Neuronal stem cell (in vitro differentiated cells): ENCODE measurements at regions not wholly inside any gene's neighbourhood (a gene's known extent, or its start where the extent isn't known, plus 50 kb on each side); places are given as distances from the start of the nearest gene placed in this dataset.

Experiments used
- DNase-seq: peaks from one replicate; pipeline ENCODE4 v3.0.0-alpha.2; 2013; ENCODE audit warnings: low spot score
- H2AFZ ChIP-seq: one replicate; pipeline ENCODE4 v1.6.1; 2013; ENCODE audit warnings: mild to moderate bottlenecking, low read length, inconsistent platforms
- H2AK5ac ChIP-seq: 2 replicates; pipeline ENCODE4 v1.6.1; 2013; ENCODE audit warnings: low read depth, mild to moderate bottlenecking, inconsistent platforms, low read length, moderate library complexity, mixed read lengths
- H2BK120ac ChIP-seq: 2 replicates; pipeline ENCODE4 v1.6.1; 2013; ENCODE audit warnings: low read depth, mild to moderate bottlenecking, inconsistent platforms, low read length, moderate library complexity, mixed read lengths
- H2BK12ac ChIP-seq: one replicate; pipeline ENCODE4 v1.6.1; 2013; ENCODE audit warnings: low read length, inconsistent platforms
- H2BK15ac ChIP-seq: 2 replicates; pipeline ENCODE4 v1.6.1; 2013; ENCODE audit warnings: mild to moderate bottlenecking, low read length, inconsistent platforms, mixed read lengths
- H2BK5ac ChIP-seq: one replicate; pipeline ENCODE4 v1.6.1; 2013; ENCODE audit warnings: inconsistent platforms, mild to moderate bottlenecking, low read length, moderate library complexity
- H3K14ac ChIP-seq: one replicate; pipeline ENCODE4 v1.6.1; 2013; ENCODE audit warnings: low read length, inconsistent platforms
- H3K18ac ChIP-seq: 2 replicates; pipeline ENCODE4 v1.6.1; 2013; ENCODE audit warnings: low read length, inconsistent platforms
- H3K23ac ChIP-seq: 2 replicates; pipeline ENCODE4 v1.6.1; 2013; ENCODE audit warnings: low read depth, mild to moderate bottlenecking, mixed read lengths, low read length, inconsistent platforms; ENCODE audit not compliant: poor library complexity
- H3K27ac ChIP-seq: replicated peaks from 3 replicates; pipeline ENCODE4 v1.5.1; 2013; ENCODE audit warnings: low read length, inconsistent platforms
- H3K27me3 ChIP-seq, 3 experiments: 2 replicates each; pipeline ENCODE4 v1.6.1; 2013; ENCODE audit warnings: low read length in 3 of 3, mild to moderate bottlenecking in 2 of 3, inconsistent platforms in 1 of 3, low read depth in 1 of 3, mixed read lengths in 1 of 3, moderate library complexity in 1 of 3; ENCODE audit not compliant: control insufficient read depth in 3 of 3, insufficient read depth in 3 of 3
- H3K36me3 ChIP-seq, 2 donors: replicated peaks in 1 of 2; 2 replicates each; pipeline ENCODE4 v1.6.1; 2013; ENCODE audit warnings: low read length in 2 of 2; ENCODE audit not compliant: control insufficient read depth in 2 of 2, insufficient read depth in 2 of 2
- H3K4ac ChIP-seq: 2 replicates; pipeline ENCODE4 v1.6.1; 2013; ENCODE audit warnings: inconsistent platforms, mild to moderate bottlenecking, low read length, moderate library complexity
- H3K4me1 ChIP-seq, 2 donors: 1 replicate in 1 of 2; 2 replicates in 1 of 2; pipeline ENCODE4 v1.6.1; 2013; ENCODE audit warnings: low read length in 2 of 2, low read depth in 1 of 2; ENCODE audit not compliant: control insufficient read depth in 2 of 2, insufficient read depth in 1 of 2
- H3K4me2 ChIP-seq: one replicate; pipeline ENCODE4 v1.6.1; 2013; ENCODE audit warnings: mild to moderate bottlenecking, low read length, inconsistent platforms; ENCODE audit not compliant: insufficient read depth, poor library complexity, severe bottlenecking
- H3K4me3 ChIP-seq, 2 donors: 2 replicates each; pipeline ENCODE4 v1.5.1; 2013; ENCODE audit warnings: low read length in 2 of 2, mild to moderate bottlenecking in 2 of 2, inconsistent platforms in 1 of 2, moderate library complexity in 1 of 2
- H3K79me1 ChIP-seq: one replicate; pipeline ENCODE4 v1.6.1; 2013; ENCODE audit warnings: low read depth, mild to moderate bottlenecking, inconsistent platforms, low read length, moderate library complexity
- H3K9ac ChIP-seq: one replicate; pipeline ENCODE4 v1.6.1; 2013; ENCODE audit warnings: mild to moderate bottlenecking, low read depth, low read length, inconsistent platforms; ENCODE audit not compliant: poor library complexity
- H3K9me3 ChIP-seq, 2 donors: replicated peaks in 1 of 2; 2 replicates each; pipeline versions ENCODE3 to v1.6.1; 2013; ENCODE audit warnings: low read length in 2 of 2, mild to moderate bottlenecking in 2 of 2, inconsistent platforms in 1 of 2, low read depth in 1 of 2, mixed read lengths in 1 of 2, moderate library complexity in 1 of 2; ENCODE audit not compliant: control insufficient read depth in 2 of 2, insufficient read depth in 1 of 2
- H4K8ac ChIP-seq: one replicate; pipeline ENCODE4 v1.6.1; 2013; ENCODE audit warnings: low read depth, mild to moderate bottlenecking, inconsistent platforms, low read length, moderate library complexity
- H4K91ac ChIP-seq: one replicate; pipeline ENCODE4 v1.6.1; 2013; ENCODE audit warnings: low read length, low read depth, mild to moderate bottlenecking, inconsistent platforms; ENCODE audit not compliant: poor library complexity
- WGBS, 2 donors: extraction: QIAGEN DNeasy Blood & Tissue Kit; methylation state at CpG; one replicate each; pipeline ENCODE4 v1.1.7; 2013; ENCODE audit warnings: missing lambda C conversion rate in 2 of 2, mixed read lengths in 1 of 2; ENCODE audit not compliant: insufficient read length in 2 of 2, insufficient replicate concordance in 1 of 2; ENCODE audit errors: extremely low coverage in 2 of 2; 5-methylcytosine and 5-hydroxymethylcytosine counted together

DNA sequence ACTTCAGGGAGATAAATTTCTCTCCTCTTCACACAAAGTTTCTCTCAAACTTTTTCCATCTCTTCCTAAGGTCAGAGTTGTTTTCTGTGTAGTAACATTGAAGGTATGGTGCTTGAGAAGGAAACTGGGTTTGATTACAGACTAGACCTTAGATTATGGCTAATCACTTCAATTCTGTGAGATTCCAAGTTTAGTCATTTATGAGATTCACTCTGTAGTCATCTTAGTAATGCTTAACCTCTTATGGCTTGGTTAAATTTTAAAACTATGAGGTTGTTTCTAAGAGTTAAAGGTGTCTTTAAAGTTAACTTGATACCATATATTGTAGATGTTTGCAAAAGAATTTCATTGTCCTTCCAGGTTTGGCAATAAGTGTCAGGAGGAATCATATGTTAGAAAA is 1092.2 kb downstream of the KCNT2 start:
- Histone ChIP-seq H3K4me2 (no peak overlapping the region), H3K36me3 (no peaks in the 10 kb centered on the region), H3K79me1 (no peaks in the 10 kb centered on the region), H3K14ac (no peak overlapping the region), H2AK5ac (no peak overlapping the region), H2AFZ (no peak overlapping the region), H3K4me3 (no peak overlapping the region), H4K91ac (no peak overlapping the region), H3K4me1 (no peaks in the 10 kb centered on the region), H2BK12ac (no peak overlapping the region), H3K27me3 (no peaks in the 10 kb centered on the region), H4K8ac (no peak overlapping the region), H2BK120ac (no peak overlapping the region), H3K9me3 (no peaks in the 10 kb centered on the region), H3K27ac (no peak overlapping the region), H3K23ac (no peak overlapping the region), H3K9ac (no peak overlapping the region), H2BK5ac (no peak overlapping the region), H3K4ac (no peak overlapping the region), H2BK15ac (no peak overlapping the region), H3K18ac (no peak overlapping the region)
- no peak for DNase-seq

DNA sequence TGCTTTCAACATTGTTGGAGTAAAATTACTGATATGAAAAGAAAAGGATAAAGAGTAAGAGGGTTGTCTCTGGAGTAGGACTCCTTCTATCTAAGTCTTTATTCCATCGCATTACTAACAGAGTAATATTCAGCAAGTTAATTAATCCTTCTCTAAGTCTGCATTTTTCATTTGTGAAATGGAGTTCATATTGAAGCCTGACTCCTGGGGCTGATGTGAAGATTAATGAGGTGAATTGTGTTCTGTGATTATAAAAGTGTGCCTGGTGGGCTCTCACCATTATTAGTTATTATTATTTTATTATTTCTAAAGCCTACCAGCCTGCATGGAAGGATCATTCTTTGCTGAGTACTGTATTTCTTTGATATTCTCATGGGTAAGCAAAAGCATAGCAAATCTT is 1096.7 kb downstream of the KCNT2 start:
- WGBS, 2 donors = no CpG with 5 or more reads among the region's 1 CpG
- no peaks in the 10 kb centered on the region for H3K36me3 ChIP-seq
- no peaks in the 10 kb centered on the region for H3K9me3 ChIP-seq
- no peak overlapping the region for H4K91ac ChIP-seq
- H2AFZ ChIP-seq = no peak overlapping the region
- no peak overlapping the region for H3K4me3 ChIP-seq
- no peak overlapping the region for H3K14ac ChIP-seq
- H4K8ac ChIP-seq = no peak overlapping the region
- no peak overlapping the region for H3K4ac ChIP-seq
- H3K27me3 ChIP-seq = no peaks in the 10 kb centered on the region
- H2BK12ac ChIP-seq = no peak overlapping the region
- H3K4me1 ChIP-seq = no peaks in the 10 kb centered on the region
- no peak overlapping the region for H3K23ac ChIP-seq
- H2AK5ac ChIP-seq = no peak overlapping the region
- no peak overlapping the region for H2BK15ac ChIP-seq
- H3K4me2 ChIP-seq = no peak overlapping the region
- no peak for DNase-seq
- no peak overlapping the region for H2BK120ac ChIP-seq
- H3K18ac ChIP-seq = no peak overlapping the region
- H2BK5ac ChIP-seq = no peak overlapping the region
- H3K27ac ChIP-seq = no peak overlapping the region
- no peak overlapping the region for H3K9ac ChIP-seq
- no peaks in the 10 kb centered on the region for H3K79me1 ChIP-seq

DNA sequence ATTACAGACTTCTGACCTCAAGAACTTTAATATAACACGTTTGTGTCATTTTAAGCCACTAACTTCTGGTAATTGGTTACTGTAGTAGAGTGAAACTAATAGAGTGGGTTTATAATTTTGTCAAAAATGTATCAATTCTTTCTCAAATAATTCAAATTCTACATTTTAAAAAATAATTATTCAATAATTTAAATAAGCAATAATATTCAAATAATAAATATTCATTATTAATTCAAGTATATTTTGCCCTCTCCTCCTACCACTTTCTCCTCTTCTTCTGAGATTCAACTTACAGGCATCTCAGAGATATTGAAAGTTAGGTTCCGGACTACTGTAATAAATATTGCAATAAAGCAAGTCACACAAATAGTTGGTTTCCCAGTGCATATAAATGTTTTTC is 1107.1 kb downstream of the KCNT2 start:
- no peaks in the 10 kb centered on the region for H3K79me1 ChIP-seq
- H3K9ac ChIP-seq = no peak overlapping the region
- H3K4ac ChIP-seq = no peak overlapping the region
- H3K27me3 ChIP-seq = no peaks in the 10 kb centered on the region
- H2BK12ac ChIP-seq = no peak overlapping the region
- no peaks in the 10 kb centered on the region for H3K9me3 ChIP-seq
- no peak overlapping the region for H2AK5ac ChIP-seq
- H4K8ac ChIP-seq = no peak overlapping the region
- WGBS, 2 donors = no CpG with 5 or more reads among the region's 2 CpGs
- no peak overlapping the region for H3K27ac ChIP-seq
- H3K18ac ChIP-seq = no peak overlapping the region
- H3K36me3 ChIP-seq = no peaks in the 10 kb centered on the region
- no peak overlapping the region for H3K4me3 ChIP-seq
- no peak overlapping the region for H2AFZ ChIP-seq
- DNase-seq = no peak
- H3K4me2 ChIP-seq = no peak overlapping the region
- H2BK120ac ChIP-seq = no peak overlapping the region
- no peak overlapping the region for H4K91ac ChIP-seq
- H3K14ac ChIP-seq = no peak overlapping the region
- H3K23ac ChIP-seq = no peak overlapping the region
- no peak overlapping the region for H2BK5ac ChIP-seq
- H3K4me1 ChIP-seq = no peaks in the 10 kb centered on the region
- H2BK15ac ChIP-seq = no peak overlapping the region

DNA sequence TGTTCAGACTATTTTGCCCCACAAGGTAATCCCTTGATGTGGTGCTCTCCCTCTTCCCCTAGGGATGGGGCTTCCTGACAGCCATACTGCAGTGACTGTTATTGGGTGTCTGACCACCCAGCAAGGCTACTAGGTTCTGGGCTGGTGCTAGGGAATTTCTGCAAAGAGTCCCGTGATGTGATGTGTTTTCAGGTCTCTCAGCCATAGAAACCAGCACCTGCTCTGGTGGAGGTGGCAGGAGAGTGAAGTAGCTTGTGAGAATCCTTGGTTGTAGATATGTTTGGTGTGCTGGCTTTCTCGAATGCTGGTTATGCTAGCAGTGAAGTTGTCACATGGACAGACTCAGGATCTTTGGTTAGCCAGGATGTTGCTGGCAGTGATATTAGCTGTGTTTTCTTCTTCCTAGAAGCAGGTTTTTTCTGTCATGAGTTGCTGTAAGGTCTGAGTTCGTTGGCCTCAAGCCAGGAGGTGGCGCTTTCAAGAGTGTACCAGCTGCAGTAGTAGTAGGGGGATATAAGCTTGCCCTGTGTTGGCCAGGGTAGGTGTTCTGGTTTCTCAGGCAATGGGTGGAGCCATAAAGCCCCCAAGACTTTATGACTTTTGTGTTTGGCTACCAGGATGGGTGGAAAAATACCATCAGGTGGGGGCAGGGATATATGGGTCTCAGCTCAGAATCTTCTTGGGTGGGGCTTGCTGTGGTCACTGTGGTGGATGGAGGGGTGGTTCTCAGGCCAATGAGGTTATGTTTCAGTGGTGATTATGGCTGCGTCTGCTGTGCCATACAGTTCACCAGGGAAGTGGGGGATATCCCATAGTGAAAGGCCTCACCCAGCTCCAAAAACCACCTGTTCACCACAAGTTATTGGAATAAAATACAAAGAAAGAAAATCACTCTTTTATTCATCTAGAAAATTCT is 1112.3 kb downstream of the KCNT2 start:
- no peak overlapping the region for H2BK5ac ChIP-seq
- no peak overlapping the region for H4K8ac ChIP-seq
- no peak overlapping the region for H3K27ac ChIP-seq
- no peak overlapping the region for H3K18ac ChIP-seq
- H2BK120ac ChIP-seq = no peak overlapping the region
- H3K14ac ChIP-seq = peak overlapping the region; percentile 3
- H3K4me1 ChIP-seq = no peaks in the 10 kb centered on the region
- H2AFZ ChIP-seq = no peak overlapping the region
- H3K9ac ChIP-seq = no peak overlapping the region
- H2BK12ac ChIP-seq = no peak overlapping the region
- no peak overlapping the region for H3K4me3 ChIP-seq
- no peak overlapping the region for H2AK5ac ChIP-seq
- no peak for DNase-seq
- no peak overlapping the region for H2BK15ac ChIP-seq
- H3K36me3 ChIP-seq = no peaks in the 10 kb centered on the region
- WGBS, 2 donors = no CpG with 5 or more reads among the region's 5 CpGs
- no peaks in the 10 kb centered on the region for H3K9me3 ChIP-seq
- no peaks in the 10 kb centered on the region for H3K79me1 ChIP-seq
- H3K4me2 ChIP-seq = no peak overlapping the region
- no peaks in the 10 kb centered on the region for H3K27me3 ChIP-seq
- no peak overlapping the region for H4K91ac ChIP-seq
- H3K4ac ChIP-seq = no peak overlapping the region
- H3K23ac ChIP-seq = no peak overlapping the region
